GM18498 (cell line): ENCODE measurements at regions not wholly inside any gene's neighbourhood (a gene's known extent, or its start where the extent isn't known, plus 50 kb on each side); places are given as distances from the start of the nearest gene placed in this dataset.
"Not testable (repeated sequence)": the region's sequence is repeated elsewhere in the genome, so short reads cannot be mapped to it uniquely, and the experiment has no call there.

Experiments used
- ATAC-seq: cut with Tn5 transposase; IDR thresholded peaks from one replicate; pipeline ENCODE4 v1.9.1; 2021; ENCODE audit warnings: mild to moderate bottlenecking, moderate library complexity; ENCODE audit not compliant: unreplicated experiment

DNA sequence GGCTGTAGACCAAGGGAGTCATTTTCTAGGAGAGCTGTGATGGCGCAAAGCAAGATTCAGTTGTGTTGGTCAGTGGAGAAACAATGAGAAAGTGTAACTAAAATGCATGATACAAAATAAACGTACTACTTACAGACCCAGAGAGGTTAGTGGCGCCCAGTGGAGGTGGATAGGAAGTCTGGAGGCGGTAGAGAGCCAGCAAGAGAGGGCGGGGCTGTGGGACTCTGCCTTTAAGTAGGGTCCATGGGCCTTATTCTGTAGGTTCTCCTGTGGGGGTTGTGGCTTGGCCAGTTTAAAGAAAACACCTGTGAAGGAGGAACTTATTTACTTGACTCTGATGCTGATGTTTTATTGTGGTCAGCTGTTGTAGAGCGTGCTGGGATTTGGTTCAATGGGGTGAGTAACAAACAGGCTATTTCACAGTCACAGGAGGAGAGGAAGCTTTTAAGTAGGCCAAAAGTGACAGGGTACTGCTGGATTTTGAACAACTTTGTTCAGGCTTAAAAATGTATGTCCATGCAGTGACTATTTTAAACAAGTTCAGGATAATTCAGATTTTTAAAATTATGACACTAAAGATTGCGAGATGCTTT is 1097.7 kb downstream of the TMTC2 start:
- no peak for ATAC-seq

DNA sequence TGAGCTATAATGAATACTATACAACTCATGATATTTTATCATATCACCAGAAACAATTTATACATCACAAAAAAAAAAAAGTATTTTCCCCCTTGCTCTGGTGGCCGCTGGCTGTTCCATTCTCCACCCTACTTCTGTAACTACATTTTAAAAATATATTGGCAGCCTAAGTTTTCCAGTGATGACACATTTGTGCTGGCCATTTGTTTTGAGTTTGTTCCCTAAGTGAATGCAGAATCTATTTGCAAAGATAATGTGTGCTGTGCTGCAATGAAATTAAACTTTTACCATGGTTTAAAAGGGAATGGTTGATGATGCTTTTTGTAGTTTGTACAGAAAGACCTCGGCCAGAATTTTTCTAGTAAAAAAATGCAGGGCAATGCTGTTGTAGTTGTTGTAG is 1092.8 kb downstream of the TMTC2 start:
- ATAC-seq, result no peak

DNA sequence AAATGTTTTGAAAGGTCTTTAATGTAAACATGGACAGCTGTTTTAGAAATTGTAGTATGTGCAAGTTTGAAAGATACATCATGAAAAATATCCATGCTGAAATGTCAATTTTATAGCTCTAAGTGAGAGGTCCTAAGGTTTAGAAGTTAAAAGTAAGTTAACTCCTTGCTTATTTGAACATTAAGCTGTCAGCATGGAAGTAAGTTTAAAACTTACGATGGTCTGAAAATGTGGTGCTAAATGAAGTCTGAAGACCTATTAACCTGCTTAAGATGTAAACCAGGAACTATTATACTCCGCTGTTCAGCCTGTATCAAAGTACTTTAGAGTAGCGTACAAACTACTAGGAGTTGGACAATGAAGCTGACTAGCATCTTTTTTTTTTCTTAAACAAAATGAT is 1082.4 kb downstream of the TMTC2 start:
- ATAC-seq, result no peak

DNA sequence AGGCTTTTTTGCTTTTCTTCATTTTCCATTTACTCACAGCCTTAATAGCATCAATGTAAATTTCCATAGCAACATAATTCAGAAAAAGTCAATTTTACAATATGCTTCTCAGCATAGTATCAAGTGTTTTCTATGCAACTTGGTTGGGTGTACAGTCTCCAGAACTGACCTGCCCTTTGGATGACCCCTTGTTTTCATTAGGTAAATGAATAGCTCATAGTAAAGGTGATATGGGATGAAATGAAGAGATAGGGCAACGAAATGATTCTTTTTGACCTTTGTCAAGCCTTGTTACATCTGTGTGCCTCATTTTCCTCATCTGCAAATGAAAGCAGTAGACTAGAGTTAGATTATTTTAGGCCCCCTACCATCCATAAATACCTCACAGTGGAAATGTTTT is 1081.0 kb downstream of the TMTC2 start:
- no peak for ATAC-seq

GRCh38 chr12:83763425-83763824 is 1076.7 kb downstream of the TMTC2 start:
- ATAC-seq, result no peak

- no peak for ATAC-seq
Observed at GRCh38 chr12:83759906-83760305, 1073.2 kb downstream of the TMTC2 start.

DNA sequence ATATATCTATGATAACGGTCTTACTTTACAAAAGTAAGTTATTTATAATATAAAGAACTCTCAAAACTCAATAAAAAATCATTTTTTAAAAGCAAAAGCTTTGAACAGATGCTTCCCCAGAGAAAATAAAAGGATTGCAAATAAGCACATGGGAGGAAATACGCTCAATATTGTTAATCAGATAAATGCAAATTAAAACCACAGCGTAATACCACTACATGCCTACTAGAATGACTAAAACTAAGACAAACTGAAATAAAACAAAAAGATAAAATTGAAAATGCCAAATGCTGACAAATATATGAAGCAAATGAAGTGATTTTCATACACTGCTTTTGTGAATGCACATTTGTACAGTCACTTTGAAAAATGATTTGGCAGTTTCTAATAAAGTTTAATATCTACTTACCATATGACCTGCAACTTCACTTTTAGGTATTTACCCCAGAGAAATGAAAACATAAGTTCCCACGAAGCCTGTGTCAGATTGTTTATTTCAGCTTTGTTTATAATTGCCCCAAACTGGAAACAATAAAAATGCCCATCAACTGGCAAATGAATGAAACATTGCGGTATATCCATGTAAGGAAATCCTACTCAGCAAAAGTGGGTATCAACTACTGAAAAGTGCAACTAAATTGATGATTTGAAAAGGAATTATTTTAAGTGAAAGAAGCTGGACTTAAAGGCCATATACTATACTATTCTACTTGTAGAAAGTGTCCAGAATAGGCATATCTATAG is 1072.4 kb downstream of the TMTC2 start:
- ATAC-seq, result no peak

GRCh38 chr12:83753904-83754303 is 1067.2 kb downstream of the TMTC2 start:
- ATAC-seq, result no peak

- ATAC-seq, result no peak
Observed at GRCh38 chr12:83753205-83753604, 1066.5 kb downstream of the TMTC2 start.

DNA sequence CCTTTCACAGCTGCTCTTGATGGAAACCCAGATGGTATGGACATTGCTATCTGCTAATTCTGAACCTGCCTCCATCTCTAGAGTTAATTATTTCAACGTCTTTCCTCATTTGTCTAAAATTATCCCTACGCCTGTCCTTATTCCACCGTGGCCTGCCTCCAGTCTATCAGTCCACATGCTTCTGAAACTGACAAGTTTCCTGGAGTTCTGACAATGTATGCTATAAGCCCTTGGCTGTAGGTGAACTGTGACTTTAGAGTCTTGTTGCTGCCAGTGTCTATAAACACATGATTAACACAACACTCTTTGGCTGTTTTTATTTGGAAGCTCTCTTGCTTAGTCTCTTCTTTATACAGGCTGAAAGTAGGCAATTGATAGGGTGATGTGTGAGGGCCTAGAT is 1052.9 kb downstream of the TMTC2 start:
- ATAC-seq, result no peak

GRCh38 chr12:83710851-83711250 is 1024.1 kb downstream of the TMTC2 start:
- ATAC-seq, result no peak

GRCh38 chr12:83709899-83710298 is 1023.2 kb downstream of the TMTC2 start:
- no peak for ATAC-seq

- ATAC-seq, result no peak
Observed at GRCh38 chr12:83700838-83701237, 1014.1 kb downstream of the TMTC2 start.

DNA sequence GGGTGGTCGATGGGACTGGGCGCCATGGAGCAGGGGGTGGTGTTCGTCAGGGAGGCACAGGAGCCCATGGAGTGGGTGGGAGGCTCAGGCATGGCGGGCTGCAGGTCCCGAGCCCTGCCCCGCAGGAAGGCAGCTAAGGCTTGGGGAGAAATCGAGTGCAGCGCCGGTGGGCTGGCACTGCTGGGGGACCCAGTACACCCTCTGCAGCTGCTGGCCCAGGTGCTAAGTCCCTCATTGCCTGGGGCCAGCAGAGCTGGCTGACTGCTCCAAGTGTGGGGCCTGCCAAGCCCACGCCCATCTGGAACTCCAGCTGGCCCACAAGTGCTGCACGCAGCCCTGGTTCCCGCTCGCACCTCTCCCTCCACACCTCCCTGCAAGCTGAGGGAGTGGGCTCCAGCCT is 1009.6 kb downstream of the TMTC2 start:
- ATAC-seq, result not testable (repeated sequence)

GRCh38 chr12:83691730-83692129 is 1005.0 kb downstream of the TMTC2 start:
- no peak for ATAC-seq

GRCh38 chr12:83690465-83690864 is 1003.8 kb downstream of the TMTC2 start:
- no peak for ATAC-seq

GRCh38 chr12:83689333-83689732 is 1002.6 kb downstream of the TMTC2 start:
- ATAC-seq, result no peak

DNA sequence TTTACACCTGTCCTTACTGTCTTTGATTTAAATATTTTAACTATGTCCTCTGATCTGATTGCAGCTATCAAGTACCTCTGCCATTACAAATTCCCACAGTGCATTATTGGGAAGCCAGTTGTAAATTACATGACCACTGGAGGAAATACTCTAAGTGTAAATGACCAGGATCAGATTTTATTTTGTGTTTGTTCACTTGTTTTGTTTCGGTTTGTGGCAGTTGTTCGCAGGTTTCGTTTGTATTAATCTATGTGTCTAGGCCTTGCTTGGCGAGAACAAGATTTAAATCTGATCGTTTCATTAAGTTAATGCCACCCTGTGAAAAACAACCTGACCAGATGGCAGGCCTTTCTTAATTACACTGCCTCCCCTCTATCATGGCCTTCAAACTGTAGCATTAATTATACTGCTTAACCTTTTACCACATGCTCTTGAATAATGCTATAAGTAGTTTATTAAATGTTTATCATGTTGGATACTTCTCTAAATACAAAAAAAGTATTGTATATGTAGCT is 990.1 kb downstream of the TMTC2 start:
- no peak for ATAC-seq

GRCh38 chr12:83666690-83667089 is 980.0 kb downstream of the TMTC2 start:
- no peak for ATAC-seq

- no peak for ATAC-seq
Observed at GRCh38 chr12:83665634-83666218, 979.0 kb downstream of the TMTC2 start.

DNA sequence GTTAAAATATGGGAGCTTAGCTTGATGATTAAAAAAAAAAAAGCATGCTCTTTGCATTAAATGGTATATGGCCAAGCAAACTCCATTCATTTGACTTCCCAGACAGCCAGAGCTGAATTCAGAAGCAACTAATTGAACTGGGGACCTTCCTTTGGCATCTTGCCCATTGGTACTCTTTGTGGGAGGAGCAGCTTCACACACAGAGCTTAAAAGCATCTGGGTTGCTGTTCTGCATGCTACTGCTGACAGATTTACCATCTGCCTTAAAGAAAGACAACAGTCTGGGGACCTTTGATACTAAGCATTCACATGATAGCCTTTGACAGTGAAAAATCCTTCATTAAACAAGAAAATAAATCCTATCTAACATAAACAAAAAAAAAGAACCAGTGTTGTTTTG is 977.9 kb downstream of the TMTC2 start:
- ATAC-seq, result no peak

DNA sequence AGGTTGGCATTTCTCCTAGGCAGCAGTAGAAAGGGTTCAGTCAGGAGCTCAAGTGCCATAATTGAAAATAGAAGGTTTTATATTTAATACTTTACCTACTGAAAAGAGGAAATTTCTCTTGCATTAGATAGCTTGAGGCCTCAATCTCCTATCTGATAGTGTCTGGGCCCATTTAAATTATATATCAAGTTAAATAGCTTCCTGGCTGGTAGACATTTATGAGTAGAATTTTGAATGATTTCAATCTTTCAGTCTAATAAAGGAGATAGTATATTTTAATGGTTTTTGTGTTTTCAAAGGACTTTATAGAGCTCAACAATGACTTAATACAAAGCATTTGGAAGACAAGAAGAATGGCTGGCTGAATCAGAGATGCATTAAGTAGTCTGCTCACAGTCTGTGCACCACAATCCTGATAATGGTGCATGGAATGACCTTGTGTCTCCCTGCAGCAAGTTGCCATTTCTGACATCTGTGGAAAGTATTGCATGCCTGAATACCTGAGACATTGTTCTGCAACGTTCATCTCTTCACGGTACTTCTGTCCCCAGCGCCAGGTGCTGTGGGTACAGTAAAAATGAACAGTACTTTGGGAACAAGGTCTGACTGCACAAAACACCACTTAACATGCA is 974.1 kb downstream of the TMTC2 start:
- ATAC-seq, result no peak
